ENCODE measurements at regions not wholly inside any gene's neighbourhood (a gene's known extent, or its start where the extent isn't known, plus 50 kb on each side); places are given as distances from the start of the nearest gene placed in this dataset.

DNA sequence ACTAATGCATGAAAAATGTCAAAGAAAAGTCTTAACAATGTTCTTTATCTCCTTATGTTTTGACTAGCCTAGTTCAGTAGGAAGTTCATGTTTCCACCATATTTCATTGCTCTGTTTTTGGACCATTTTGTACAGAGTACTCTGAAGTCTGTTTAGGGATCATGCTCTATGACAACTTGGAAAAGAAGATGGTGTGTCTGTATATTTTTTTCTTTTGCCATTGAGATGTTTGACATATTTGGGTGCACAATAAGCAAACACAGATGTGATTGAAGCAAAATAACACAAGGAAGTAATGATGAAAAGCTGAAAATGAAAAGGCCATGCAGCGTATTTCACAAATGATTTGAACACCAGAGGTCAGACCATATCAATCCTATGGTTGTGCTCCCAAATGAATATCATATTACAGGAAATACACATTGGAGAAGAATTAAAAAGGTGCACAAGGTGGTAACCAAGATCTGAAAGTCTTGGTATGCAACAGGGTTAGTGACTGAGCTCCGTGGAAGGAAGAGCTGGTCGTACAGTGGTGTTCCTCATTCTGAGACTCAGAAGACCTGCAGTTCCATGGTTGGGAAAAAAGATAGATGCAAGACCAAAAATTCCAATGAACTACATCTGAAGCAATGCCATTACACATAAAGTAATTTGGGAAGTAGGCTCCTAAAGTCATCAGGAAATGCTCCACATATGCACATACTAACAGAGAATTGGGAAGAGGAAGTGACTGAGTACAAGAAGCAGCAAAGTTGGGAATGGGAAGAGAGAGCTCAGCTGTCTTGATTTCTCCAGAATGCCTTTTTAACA, 463.5 kb downstream of the LMO4 start:
- DNase-seq, result no peak

DNA sequence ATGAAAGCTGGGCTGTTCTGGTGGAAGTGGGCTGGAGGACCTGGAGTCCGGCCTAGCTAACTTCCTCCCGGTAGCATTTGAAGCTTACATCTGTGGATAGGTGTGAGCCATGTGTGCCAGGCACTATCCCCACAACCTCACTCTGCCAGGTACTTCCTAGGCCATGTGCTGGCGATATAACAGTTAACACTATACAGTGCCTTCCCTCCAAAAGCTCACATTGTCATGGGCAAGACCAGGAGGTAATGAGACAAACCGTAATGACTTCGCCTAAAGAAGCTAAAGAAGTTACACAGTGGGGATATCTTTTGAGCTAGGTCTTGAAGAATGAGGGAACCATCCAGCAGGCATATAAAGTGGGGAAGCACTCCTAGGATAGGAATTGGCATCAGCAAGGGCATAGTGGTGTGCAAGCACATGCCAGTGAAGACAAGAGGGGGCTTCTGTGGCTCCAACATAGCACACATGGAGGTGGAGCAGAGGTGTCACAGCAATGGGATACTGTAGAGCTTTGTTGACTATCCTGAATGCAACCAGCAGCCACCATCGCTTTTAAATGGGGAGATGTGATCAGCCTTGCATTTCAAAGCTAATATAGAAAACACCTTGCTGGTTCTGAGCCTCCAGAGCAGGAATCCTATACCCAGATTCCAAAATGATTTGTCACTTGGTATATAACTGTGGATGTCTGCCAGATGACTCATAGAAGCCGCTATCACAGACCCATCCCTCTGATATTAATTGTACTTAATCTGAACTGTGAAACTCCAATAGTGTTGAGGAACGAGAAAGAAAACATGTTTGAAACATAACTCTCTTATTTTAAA, 466.3 kb downstream of the LMO4 start:
- DNase-seq, result no peak

DNA sequence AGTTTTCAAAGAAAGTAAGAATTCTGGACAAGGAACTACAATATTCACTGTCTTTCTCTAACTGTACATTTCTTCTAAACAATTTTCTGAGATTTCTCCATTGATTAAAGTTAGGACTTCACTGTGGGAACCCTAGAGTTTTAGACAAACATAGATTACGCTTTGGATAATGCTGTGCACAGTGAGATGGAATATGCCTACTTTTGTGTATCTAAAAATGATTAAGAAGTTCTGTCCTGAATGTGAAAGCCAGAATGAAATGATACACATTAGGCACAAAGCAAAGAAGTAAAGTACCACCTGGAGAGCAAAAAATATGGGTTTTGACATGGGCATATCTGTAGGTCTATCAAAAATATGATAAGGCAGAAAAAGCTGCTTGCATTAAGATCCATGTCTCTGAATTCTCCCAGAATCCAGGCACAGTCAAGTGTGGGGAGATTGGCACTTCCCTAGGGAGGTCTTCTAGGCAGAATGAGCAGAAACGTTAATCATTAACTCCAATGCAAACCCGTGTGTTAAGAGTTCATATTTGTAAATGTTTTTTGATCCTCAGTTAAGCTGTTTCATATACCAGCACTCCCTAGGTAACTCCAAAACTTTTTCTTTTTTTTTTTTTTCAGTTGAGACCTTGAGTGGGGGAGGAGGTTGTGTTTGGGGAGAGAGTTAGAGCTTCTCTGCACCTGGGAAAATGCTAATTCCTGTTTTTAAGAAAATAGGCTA, 467.1 kb downstream of the LMO4 start:
- DNase-seq, result no peak

DNA sequence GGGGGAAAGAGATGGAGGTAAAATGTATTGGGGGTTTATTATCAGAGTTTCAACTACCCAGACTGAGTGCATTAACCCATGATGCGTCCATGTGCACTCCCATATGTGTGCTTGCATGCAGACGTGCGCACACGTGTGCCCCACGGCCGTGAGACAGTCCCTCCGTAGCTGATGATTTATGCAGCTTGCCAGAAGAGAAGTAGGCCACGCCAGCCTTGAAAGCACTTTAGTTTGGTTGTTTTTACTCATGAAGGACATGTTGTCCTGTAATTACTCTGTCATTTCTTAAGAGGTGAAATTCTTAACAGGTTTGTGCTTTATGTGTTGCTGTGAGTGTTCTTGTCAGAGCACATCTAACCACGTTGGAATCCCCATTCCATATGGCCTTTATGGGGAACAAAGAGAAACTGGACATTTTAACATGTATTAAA, 467.8 kb downstream of the LMO4 start:
- DNase-seq, result no peak

DNA sequence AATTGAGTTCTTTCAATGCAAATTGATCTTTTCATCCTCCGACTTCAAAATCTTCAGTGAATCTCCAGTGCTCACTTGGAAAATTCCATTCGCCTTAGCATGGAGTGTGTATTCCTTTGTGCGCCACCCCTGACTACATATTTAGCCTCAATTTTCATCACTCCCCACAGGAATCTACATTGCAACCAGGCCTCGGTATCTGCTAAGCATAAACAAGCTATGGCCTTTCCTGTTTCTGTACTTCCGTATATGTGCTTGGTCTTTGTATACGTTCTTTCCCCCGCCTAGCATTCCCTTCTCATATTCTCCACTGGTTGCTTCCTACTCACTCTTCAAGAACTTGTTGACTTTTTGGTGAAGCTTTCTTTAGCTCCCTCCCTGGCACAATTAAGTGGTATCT, 470.8 kb downstream of the LMO4 start:
- no peak for DNase-seq

DNA sequence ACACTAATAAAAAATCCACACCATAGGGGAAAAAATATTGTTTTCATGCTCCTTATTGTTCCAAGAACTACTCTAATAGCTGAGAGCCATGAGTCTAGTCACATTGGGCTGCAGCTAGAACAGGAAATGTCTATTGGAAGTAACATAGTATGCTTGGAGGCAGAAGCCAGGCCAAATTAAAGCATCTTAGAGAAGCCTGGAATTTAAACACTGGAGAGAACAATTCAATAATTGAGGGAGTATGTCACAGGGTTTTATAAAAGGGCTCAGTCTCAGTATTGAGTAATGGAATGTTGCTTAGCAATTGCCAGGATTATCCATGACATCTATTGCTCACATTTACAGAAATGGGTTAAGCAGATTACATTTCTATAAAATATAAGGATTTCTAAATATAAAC, 471.3 kb downstream of the LMO4 start:
- no peak for DNase-seq

DNA sequence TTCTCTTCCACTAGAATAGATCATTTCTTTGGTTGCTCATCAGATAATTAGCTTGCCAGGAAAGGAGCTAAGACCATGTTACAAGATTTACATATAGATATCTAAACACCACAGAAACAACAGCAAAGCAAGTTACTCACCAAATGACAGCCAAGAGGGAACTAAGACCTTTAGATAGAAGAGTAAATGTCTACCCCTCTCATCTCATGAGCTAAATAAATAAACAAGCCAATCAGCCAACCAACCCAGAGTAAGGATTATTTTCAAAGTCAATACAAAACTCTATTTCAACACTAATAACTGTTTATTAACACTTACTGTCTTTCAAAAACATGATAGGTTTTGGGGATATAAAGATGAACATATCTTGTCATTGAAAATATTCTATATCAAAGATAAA, 474.7 kb downstream of the LMO4 start:
- no peak for DNase-seq

DNA sequence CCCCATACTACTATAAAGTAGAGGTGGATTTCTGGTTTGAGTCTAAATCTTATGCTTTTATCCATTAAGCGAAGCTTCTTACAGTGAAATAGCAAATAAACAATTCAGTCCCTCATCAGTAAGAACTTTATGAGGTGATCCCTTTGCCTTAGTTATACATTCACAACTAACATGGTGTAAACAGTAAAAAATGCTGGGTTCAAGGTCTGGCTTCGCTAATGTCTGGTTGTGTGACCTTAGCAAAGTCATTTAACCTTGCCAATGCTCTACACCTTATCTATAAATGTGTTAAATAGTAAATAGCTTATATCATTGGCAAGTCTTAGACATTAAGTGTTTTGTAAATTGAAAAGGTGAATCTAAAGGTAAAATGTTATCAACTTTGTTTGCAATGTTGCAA, 475.4 kb downstream of the LMO4 start:
- no peak for DNase-seq

DNA sequence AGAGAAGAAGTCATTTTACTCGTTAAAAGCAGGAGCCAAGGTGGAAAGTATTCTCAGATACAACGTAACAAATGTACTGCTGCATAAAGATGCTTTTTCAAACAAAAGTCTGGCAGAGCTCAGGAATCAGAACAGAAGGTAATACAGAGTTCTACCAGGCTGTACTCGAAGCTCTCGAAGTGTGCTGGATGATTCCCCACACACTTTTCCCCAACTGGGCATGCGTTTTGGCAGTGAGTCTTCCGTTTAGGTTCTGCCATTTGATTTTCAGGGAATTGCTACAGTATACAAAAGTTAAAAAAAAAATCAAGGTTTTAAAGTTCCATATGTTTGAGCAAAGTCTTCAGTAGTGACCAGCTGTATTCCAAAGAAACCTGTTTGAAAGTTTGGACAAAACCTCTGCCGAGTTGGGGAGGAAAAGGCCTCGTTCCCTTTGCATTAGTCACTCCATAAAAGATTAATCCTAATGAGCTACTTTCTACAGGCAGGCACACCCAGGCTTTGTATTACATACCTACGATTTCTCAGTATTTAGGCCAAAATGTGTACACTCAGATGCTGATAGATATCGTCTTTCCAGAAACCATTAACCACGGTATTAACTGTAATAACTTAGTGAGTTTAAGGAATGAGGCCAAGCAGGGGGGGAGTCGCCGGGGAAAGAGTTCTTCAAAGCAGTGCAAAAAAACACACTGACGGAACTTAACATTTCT, 477.1 kb downstream of the LMO4 start:
- DNase-seq, result no peak

DNA sequence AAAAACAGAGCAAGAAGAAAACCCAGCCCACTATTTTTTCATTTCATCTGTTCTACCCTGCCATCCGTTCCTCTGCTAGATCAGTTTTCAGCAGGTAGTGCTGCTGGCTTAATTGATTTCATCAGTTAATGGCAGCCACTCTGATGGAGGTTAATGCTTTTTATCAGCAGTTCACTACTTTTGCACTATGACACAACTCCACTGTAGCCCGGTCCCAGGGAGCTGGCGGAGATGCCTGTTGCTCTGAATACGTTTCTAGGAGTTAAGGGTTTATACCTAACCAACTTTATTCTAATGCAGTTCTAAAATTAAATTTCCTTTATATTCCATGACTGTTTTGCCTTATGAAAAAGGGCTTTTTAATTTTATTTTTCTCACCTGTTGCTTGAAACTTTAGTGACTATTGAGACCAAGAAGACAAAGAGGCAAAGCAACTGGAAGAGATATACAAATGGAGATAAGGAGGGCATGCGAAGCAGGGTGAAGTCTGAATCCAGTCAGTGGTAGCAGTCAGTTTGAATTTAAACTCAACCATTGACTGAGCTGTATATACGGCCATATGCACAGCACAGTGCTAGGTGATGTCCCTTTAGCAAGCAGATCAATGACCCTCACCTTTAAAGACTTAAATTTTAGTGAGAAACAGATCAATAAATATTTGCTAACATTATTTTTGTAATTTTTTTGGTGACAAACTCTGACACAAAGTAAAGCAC, 477.9 kb downstream of the LMO4 start:
- DNase-seq, result no peak

DNA sequence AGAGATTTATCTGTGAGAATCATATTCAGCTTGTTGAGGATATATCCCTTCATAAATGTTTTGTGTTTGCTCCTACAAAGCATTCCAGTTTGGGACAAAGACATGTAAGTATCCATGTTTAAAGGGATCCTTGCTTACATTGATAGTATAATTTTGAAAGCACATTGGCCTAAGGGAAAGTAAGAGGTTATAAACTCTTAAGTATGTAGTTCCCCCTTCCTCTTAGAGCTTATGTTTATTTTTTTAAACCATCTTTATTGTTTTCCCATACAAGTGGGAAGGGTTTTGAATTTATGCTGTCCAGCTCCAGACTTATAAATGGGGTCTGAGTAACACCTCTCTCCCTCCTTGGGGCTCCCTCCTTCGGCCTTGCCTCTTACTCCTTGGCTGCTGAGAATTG, 481.5 kb downstream of the LMO4 start:
- DNase-seq, result no peak

DNA sequence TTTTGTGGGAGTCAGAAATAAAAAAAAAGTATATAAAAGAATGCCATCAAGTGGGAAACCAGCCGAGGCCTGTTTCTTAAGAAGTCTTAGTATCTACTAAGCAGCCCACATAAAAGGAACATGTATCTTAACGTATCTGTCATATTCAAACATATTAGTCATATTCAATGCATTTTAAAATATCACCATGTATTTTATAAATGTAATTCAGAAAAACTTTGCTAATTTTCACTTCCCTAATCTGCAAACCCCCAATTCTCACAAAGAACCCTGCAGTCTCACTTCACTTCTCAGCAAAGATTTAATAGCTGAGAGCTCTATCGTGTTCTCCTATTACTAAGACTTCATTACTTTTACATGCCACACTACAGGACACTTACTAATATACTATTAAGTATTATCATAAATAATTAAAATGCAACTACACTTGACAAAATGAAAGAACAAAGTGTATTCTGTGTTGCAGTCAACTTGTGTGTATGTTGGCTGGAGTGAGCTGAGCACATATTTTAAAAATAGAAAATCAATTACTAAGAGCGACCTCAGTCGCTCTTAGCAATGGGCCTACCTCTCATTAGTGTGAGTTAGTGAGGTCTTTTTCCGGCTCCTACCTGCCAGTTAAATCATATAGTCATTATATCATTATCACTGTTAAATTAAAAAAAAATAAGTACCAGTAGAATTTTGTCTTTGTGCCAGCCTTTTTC, 484.3 kb downstream of the LMO4 start:
- DNase-seq, result no peak

DNA sequence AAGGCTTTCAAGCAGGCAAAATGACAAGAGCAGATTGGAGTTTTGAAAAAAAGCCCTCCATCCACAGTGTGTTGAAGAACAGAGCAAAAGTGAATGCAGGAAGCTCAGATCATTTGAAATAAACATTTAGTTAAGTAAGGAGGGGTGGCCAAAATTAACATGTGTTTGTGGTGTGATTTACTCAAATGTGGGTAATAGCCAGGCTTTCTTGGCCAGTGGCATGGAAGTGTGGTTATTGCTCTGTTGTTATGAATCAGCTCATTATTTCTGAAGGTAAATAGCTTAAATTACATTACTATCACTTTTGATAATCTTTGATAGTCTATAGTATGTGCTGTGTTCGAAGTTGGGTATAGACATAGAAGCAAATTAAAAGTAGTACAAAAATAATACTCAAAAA, 485.9 kb downstream of the LMO4 start:
- DNase-seq, result no peak

DNA sequence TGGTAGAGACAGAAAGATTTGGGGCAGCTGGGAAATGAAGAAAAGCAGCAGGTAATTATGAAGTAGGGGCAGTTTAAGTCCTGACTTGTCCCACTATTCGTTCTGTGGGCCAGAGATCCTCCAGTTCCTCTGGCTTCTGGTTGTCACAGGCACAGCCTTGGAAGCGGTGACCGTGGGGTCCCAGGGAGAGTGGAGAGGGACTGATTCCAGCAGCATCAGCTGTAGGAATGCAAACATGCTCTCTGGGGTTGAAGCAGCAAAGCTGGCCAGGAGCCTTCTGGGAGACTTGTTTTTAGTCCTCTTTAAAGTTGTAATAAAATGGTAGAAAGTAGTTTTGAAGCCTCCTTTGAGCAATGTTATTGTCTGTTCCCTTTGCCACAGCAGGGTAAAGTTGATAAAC, 488.0 kb downstream of the LMO4 start:
- DNase-seq, result no peak

DNA sequence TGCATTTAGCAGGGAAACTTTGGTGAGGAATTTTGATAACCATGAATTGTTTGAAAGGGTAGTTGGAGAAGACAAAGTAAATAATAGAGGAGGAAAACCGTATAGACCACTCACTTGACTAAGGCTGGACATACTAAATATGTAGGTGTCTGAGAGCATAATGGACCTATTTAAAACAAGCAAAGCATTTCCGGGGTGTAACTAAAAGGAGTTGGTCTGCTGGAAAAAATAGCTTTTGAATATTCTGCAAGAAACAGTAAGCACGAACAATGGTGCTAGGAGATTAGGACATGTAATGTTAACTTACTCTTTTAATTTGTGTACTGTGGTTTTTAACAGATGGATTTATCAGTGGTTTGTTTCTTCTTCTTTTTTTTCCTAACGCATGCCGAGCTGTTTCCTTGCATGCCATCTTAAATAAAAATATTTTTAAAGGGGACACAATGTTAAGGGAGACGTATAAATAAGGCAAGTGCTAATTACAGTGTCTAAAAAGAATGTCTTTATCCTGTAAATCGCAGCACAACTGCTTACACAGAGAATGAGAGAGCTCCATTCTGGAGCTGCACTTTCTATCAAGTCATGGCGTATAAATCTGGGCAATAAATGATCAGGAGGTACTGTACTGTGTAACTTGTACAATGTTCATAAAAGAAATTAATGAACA, 492.1 kb downstream of the LMO4 start:
- no peak for DNase-seq

DNA sequence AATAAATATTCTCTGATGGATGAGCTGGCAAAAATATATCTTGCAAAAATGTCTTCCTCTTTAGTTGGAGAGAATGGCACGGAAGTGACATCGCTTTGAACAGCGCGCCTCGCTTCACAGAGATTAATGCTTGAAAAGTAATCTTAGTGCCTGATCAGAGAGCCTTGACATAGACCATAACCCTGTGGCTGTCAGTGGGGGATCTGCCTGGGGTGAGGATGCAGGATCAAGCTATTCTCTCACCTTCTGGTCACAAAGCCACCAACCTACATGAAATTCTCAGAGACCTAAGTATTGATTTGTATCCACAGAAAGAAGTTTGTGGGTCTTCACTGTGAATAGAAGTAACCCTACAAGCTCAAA, 492.6 kb downstream of the LMO4 start:
- DNase-seq, result no peak

DNA sequence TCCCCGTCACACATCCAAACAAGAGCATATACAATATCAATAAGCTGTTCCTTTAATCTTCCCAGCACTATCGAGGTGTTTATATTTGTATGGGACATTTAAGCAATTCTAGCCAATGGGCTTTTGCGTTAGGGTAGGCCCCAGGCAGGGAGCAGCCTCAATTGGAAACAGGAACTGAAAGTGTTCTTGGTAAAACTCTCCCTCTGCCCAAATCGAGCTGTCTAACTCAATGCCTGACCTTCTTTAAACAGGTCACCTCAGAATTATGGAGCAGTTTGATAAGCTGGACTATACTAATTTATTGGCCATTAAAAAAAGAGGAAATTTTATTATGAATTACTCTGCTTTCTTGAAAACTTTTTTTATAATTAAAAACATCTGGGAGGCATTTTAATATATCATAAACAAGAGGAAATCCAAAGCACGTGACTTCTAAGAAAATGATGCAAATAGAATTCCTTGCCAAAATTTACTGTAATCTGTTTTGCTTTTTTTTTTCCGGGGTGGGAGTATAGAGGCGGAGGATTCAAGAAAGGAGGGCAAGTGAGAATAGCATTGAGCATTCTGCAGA, 498.1 kb downstream of the LMO4 start:
- no peak for DNase-seq

DNA sequence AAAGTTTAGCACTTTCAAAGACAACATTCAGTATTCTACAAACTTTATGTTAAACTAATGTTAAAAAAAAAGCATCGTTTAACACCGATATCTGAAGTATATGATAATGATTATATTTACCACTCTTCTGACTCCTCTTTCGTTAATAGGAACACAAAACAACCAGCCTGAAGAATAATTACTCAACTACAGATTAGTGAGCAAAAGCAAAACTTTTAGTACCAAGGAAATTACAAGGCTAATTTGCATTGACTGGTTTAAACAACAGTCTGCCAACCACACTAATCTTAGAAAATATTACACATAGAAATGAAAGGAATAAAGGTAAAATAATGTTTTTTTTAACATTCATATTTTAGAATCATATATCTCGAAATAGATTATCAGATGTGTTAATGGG, 500.7 kb downstream of the LMO4 start:
- no peak for DNase-seq

DNA sequence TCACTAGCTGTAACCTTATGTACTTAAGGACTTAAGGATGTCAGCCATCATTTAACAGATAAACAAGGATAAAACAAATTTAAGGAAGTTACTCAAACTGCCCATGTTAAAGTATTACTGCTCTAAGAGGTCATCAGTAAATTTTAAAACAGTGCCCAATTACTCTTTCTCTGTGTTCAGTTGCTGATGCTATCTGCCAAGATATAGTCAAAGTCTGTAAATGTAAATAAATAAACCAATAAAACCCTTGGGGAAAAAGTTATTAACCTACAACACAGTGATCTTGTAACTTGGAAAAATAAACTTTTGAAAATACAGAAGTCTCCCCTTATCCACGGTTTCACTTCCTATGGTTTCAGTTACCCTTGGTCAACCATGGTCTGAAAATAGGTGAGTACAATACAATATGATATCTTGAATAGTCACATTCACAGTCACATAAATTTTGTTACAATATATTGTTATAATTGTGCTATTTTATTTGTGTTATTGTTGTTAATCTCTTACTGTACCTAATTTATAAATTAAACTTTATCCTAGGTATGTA, 501.8 kb downstream of the LMO4 start:
- DNase-seq, result no peak

DNA sequence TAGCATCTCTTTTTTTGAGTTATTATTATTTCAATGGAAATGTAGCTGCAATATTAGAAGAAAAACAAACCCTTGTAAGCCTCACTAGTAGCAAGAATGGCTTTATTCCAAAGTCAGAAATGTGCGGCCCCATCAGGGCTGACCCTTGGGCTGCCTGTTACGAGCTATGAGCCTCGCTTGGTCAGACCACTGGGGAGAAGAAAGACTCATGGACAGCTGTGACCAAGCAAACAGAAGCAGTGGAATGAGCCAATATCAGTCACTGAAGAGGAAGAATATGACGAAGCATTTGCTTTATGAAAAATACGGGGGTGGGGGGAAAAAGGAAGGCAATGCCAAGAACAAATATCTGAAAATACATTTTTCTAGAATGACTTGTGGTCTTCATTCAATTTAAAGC, 504.5 kb downstream of the LMO4 start:
- no peak for DNase-seq

DNA sequence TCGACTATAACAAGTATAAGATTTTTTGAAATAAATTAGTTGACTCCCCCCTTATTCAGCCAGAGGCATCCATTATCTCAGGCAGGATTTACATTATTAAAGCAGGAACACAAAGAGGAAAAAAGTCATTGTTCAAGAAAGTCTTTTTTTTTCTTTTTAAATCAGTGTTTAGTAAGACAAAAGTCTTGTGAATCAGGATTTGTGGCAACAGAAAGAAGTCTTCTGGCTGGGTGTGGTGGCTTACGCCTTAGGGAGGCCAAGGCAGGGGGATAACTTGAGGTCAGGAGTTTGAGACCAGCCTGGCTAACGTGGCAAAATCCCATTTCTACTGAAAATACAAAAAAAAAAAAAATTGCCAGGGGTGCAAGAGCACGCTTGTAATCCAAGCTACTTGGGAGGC, 505.5 kb downstream of the LMO4 start:
- DNase-seq, result no peak

All from stimulated activated CD4-positive, alpha-beta T cell treated with anti-CD3 and anti-CD28 coated beads, Interleukin-4, amount 100 ng/mL, for 24 hours (primary cell).